GM12878 (cell line): ENCODE measurements at regions not wholly inside any gene's neighbourhood (a gene's known extent, or its start where the extent isn't known, plus 50 kb on each side); places are given as distances from the start of the nearest gene placed in this dataset.

Experiments used
- ATAC-seq: fragments of 200-7000 bp; cut with Tn5 transposase; 3 replicates; pipeline ENCODE4 v1.9.1; 2020; ENCODE audit warnings: mild to moderate bottlenecking, moderate library complexity
- BruUV-seq: library from RNA; stranded (reverse); fragments of 400-500 nt; replicated peaks from 2 replicates; lab custom pipeline; 2021; lab: Mats Ljungman, UMichigan
- CTCF ChIA-PET: fragments of 300-600 bp; sonication (Branson Sonifier 250); formaldehyde crosslinking; extraction: SDS; loops from one replicate; lab custom pipeline; 2021; ENCODE audit warnings: inconsistent platforms; lab: Yijun Ruan, JAX
- POLR2A ChIA-PET: fragments of 350-600 bp; formaldehyde crosslinking; extraction: SDS; loops from one replicate; lab custom pipeline; 2021; ENCODE audit warnings: inconsistent platforms; lab: Charles Lee
- RAD21 ChIA-PET: fragments of 300-600 bp; sonication (Branson Sonifier 250); formaldehyde crosslinking; loops from one replicate; lab custom pipeline; 2023; ENCODE audit warnings: antibody characterized with exemption; ENCODE audit not compliant: unreplicated experiment; lab: Charles Lee
- SMC1A ChIA-PET: fragments of 300-600 bp; sonication (Branson Sonifier 250); formaldehyde crosslinking; loops from one replicate; lab custom pipeline; 2023; ENCODE audit not compliant: unreplicated experiment, uncharacterized antibody; lab: Charles Lee
- DNase-seq: peaks from one replicate; pipeline ENCODE4 v3.0.0-alpha.2; 2011; ENCODE audit warnings: low read depth, low spot score
- FAIRE-seq: peaks from 3 replicates; lab custom pipeline; 2011; peaks lifted over from hg19 to GRCh38; lab: Jason Lieb, UNC
- H2AFZ ChIP-seq: 2 replicates; pipeline ENCODE4 v1.6.0; 2011; ENCODE audit warnings: low read depth, low read length, control low read depth; ENCODE audit not compliant: control insufficient read depth
- H3K27ac ChIP-seq: 2 replicates; pipeline ENCODE4 v1.5.1; 2011; ENCODE audit warnings: control low read depth; ENCODE audit not compliant: control insufficient read depth, insufficient read depth
- H3K27me3 ChIP-seq, 2 experiments: replicated peaks in 1 of 2; 2 replicates each; pipeline versions ENCODE4 v1.6.0 to v1.6.1; 2011; ENCODE audit warnings: low read length in 1 of 2; ENCODE audit not compliant: control insufficient read depth in 2 of 2, insufficient read depth in 2 of 2
- H3K36me3 ChIP-seq, 2 experiments: 2 replicates each; pipeline ENCODE4 v1.5.1; 2011; ENCODE audit warnings: low read length in 1 of 2; ENCODE audit not compliant: control insufficient read depth in 2 of 2, insufficient read depth in 2 of 2
- H3K4me1 ChIP-seq: 2 replicates; pipeline ENCODE4 v1.6.1; 2011; ENCODE audit warnings: mild to moderate bottlenecking, low read length, moderate library complexity, mixed read lengths; ENCODE audit not compliant: control insufficient read depth, insufficient read depth
- H3K4me2 ChIP-seq: 2 replicates; pipeline ENCODE4 v1.6.0; 2011; ENCODE audit warnings: control low read depth; ENCODE audit not compliant: control insufficient read depth, insufficient read depth
- H3K4me3 ChIP-seq: fragments of 200-600 bp; sonication (generic); 2 replicates; pipeline ENCODE4 v1.5.1; 2016
- H3K79me2 ChIP-seq: 2 replicates; pipeline ENCODE4 v1.6.0; 2011; ENCODE audit warnings: low read length; ENCODE audit not compliant: control insufficient read depth, insufficient read depth
- H3K9ac ChIP-seq: 2 replicates; pipeline ENCODE4 v1.8.0; 2011; ENCODE audit warnings: low read length, control low read depth, mixed read lengths; ENCODE audit not compliant: control insufficient read depth, insufficient read depth
- H3K9me3 ChIP-seq: replicated peaks from 3 replicates; pipeline ENCODE4 v1.5.1; 2011; ENCODE audit warnings: mild to moderate bottlenecking, low read length; ENCODE audit not compliant: control insufficient read depth, insufficient read depth
- H4K20me1 ChIP-seq: 2 replicates; pipeline ENCODE4 v1.6.0; 2011; ENCODE audit not compliant: control insufficient read depth, insufficient read depth
- BACH1 ChIP-seq: fragments of 450-650 bp; IDR thresholded peaks from 2 replicates; pipeline ENCODE4 v1.6.1; 2017; ENCODE audit warnings: mild to moderate bottlenecking, borderline replicate concordance
- BHLHE40 ChIP-seq, 2 experiments: fragments of 450-650 bp in 1 of 2; IDR thresholded peaks; 2 replicates each; pipeline ENCODE4 v1.6.1; 2011 to 2017; ENCODE audit warnings: low read depth in 2 of 2, borderline replicate concordance in 1 of 2, improper control_type of control experiment in 1 of 2, low read length in 1 of 2, mild to moderate bottlenecking in 1 of 2
- CBX5 ChIP-seq: sonication (generic); IDR thresholded peaks from 2 replicates; pipeline ENCODE4 v1.6.1; 2016; ENCODE audit warnings: low read depth, moderate library complexity, mild to moderate bottlenecking, inconsistent platforms
- GABPA ChIP-seq: IDR thresholded peaks from 2 replicates; pipeline ENCODE4 v1.6.1; 2014; ENCODE audit warnings: antibody characterized with exemption, low read depth, mild to moderate bottlenecking, inconsistent platforms
- RFX5 ChIP-seq: IDR thresholded peaks from 2 replicates; pipeline ENCODE4 v1.6.1; 2011; ENCODE audit warnings: low read depth, low read length, improper control_type of control experiment
- SMAD1 ChIP-seq: fragments of 450-650 bp; IDR thresholded peaks from 2 replicates; pipeline ENCODE4 v1.6.1; 2018; ENCODE audit warnings: mild to moderate bottlenecking, low read depth; ENCODE audit not compliant: partially characterized antibody
- YY1 ChIP-seq: IDR thresholded peaks from 2 replicates; pipeline ENCODE4 v1.6.1; 2011; ENCODE audit warnings: low read depth, mild to moderate bottlenecking, low read length
- ZNF217 ChIP-seq: fragments of 450-650 bp; IDR thresholded peaks from 2 replicates; pipeline ENCODE4 v1.6.1; 2017; ENCODE audit warnings: antibody characterized with exemption, mild to moderate bottlenecking
- ZNF384 ChIP-seq: IDR thresholded peaks from 2 replicates; pipeline ENCODE4 v1.6.1; 2012; ENCODE audit warnings: low read depth, mild to moderate bottlenecking, low read length, improper control_type of control experiment, borderline replicate concordance
- WGBS: methylation state at CpG from one replicate; pipeline ENCODE4 v1.1.6; 2016; ENCODE audit warnings: low lambda C conversion rate; ENCODE audit not compliant: insufficient replicate concordance, insufficient coverage; ENCODE audit errors: missing lambda C conversion rate; 5-methylcytosine and 5-hydroxymethylcytosine counted together
- in situ Hi-C: fragments of 300-500 bp; cut with MboI; formaldehyde crosslinking; loops from 9 replicates; pipeline ENCODE4 v1.14.3; 2018; ENCODE audit warnings: mixed read lengths
- intact Hi-C: fragments of 100-400 bp; cut with micrococcal nuclease; formaldehyde crosslinking; loops from one replicate; pipeline ENCODE4 v1.14.2; 2022; ENCODE audit not compliant: unreplicated experiment
- TF ChIP-seq, protein P1 (sequence below): fragments of 150-350 bp; IDR thresholded peaks from 2 replicates; pipeline ENCODE4 v1.6.1; 2016; ENCODE audit warnings: low read depth, low read length

DNA sequence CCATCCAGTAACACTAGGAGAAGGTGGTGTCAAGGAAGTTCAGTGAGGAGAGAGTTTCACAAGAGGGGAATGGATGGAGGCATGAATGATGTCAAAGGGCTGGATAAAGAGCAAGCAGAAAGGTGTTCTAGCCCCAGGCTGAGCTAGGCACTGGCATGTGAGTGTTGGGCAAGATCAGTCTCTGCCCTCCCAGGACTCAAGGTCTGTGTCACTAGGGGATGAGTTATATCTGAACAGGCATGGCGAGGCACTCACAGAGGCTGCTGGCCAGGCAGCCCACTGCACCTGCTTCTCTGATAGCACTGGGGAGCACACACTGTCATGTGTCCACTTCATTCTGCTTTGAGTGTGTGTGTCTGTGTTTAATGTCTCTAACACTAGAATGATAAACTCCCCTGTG is 903.8 kb downstream of the BCL11B start:
- ATAC-seq (no peak), FAIRE-seq (no peak), DNase-seq (no peak)
- POLR2A ChIA-PET, result no interaction called here
- Histone ChIP-seq H3K4me2 (no peak overlapping the region), H3K79me2 (no peaks in the 10 kb centered on the region), H4K20me1 (no peaks in the 10 kb centered on the region), H3K4me1 (no peaks in the 10 kb centered on the region), H3K4me3 (no peak overlapping the region), H3K36me3 (no peaks in the 10 kb centered on the region), H3K27me3 (no peaks in the 10 kb centered on the region), H3K27ac (no peak overlapping the region), H3K9me3 (no peaks in the 10 kb centered on the region), H2AFZ (no peak overlapping the region), H3K9ac (no peak overlapping the region)
- RAD21 ChIA-PET, result no interaction called here
- SMC1A ChIA-PET, result no interaction called here
- CTCF ChIA-PET, result no interaction called here
- no TSS peak for BruUV-seq
- in situ Hi-C loops, result no loop called here
- intact Hi-C loops, result no loop called here
- 0% methylated on average over 1 of the region's 1 CpG for WGBS
- no peak for TF ChIP-seq YY1
- TF ChIP-seq SMAD1, result no peak
- TF ChIP-seq ZNF384, result no peak
- TF ChIP-seq GABPA, result no peak
- no peak for TF ChIP-seq RFX5

GRCh38 chr14:98368916-98369315 is 903.1 kb downstream of the BCL11B start:
- no peaks in the 10 kb centered on the region for H3K4me1 ChIP-seq
- DNase-seq (no peak), FAIRE-seq (no peak), ATAC-seq (no peak)
- in situ Hi-C loops, result no loop called here
- no peak overlapping the region for H3K27ac ChIP-seq
- H3K79me2 ChIP-seq, result no peaks in the 10 kb centered on the region
- no peaks in the 10 kb centered on the region for H3K36me3 ChIP-seq
- H3K4me2 ChIP-seq, result no peak overlapping the region
- H3K27me3 ChIP-seq, result no peaks in the 10 kb centered on the region
- TF ChIP-seq, protein P1, sequence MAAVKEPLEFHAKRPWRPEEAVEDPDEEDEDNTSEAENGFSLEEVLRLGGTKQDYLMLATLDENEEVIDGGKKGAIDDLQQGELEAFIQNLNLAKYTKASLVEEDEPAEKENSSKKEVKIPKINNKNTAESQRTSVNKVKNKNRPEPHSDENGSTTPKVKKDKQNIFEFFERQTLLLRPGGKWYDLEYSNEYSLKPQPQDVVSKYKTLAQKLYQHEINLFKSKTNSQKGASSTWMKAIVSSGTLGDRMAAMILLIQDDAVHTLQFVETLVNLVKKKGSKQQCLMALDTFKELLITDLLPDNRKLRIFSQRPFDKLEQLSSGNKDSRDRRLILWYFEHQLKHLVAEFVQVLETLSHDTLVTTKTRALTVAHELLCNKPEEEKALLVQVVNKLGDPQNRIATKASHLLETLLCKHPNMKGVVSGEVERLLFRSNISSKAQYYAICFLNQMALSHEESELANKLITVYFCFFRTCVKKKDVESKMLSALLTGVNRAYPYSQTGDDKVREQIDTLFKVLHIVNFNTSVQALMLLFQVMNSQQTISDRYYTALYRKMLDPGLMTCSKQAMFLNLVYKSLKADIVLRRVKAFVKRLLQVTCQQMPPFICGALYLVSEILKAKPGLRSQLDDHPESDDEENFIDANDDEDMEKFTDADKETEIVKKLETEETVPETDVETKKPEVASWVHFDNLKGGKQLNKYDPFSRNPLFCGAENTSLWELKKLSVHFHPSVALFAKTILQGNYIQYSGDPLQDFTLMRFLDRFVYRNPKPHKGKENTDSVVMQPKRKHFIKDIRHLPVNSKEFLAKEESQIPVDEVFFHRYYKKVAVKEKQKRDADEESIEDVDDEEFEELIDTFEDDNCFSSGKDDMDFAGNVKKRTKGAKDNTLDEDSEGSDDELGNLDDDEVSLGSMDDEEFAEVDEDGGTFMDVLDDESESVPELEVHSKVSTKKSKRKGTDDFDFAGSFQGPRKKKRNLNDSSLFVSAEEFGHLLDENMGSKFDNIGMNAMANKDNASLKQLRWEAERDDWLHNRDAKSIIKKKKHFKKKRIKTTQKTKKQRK, result no peak
- no peak for TF ChIP-seq BHLHE40 (IDR thresholded peaks at IDR 0.05; ENCODE audit: borderline replicate concordance in 1 of 2, low read depth in 2 of 2, low read length in 1 of 2)
- no peak for TF ChIP-seq ZNF217
- TF ChIP-seq CBX5, result no peak
- no peak for TF ChIP-seq BACH1
- intact Hi-C loops, result no loop called here
- RAD21 ChIA-PET, result no interaction called here
- CTCF ChIA-PET, result no interaction called here
- SMC1A ChIA-PET, result interaction anchor here (0.6 kb wide), 1 partner anchor 39 kb away, joined by 3 read pairs; no protein-coding TSS in a partner anchor
- H3K9me3 ChIP-seq, result no peaks in the 10 kb centered on the region
- H3K4me3 ChIP-seq, result no peak overlapping the region
- no peak overlapping the region for H2AFZ ChIP-seq
- no peaks in the 10 kb centered on the region for H4K20me1 ChIP-seq
- BruUV-seq, result no TSS peak
- 77% methylated on average over 3 of the region's 3 CpGs for WGBS
- POLR2A ChIA-PET, result no interaction called here
- no peak overlapping the region for H3K9ac ChIP-seq
